IMR-90 (cell line): ENCODE measurements at regions not wholly inside any gene's neighbourhood (a gene's known extent, or its start where the extent isn't known, plus 50 kb on each side); places are given as distances from the start of the nearest gene placed in this dataset.
"Not testable (repeated sequence)": the region's sequence is repeated elsewhere in the genome, so short reads cannot be mapped to it uniquely, and the experiment has no call there.

ENCODE experiments used
- ATAC-seq: fragments of 200-7000 bp; cut with Tn5 transposase; 2 replicates; pipeline ENCODE4 v1.9.1; 2020; ENCODE audit warnings: low read depth, mild to moderate bottlenecking, moderate library complexity
- BruUV-seq: library from RNA; stranded (reverse); fragments of 400-500 nt; replicated peaks from 2 replicates; lab custom pipeline; 2021; lab: Mats Ljungman, UMichigan
- CTCF ChIA-PET: fragments of 300-600 bp; formaldehyde crosslinking; extraction: SDS; loops from one replicate; lab custom pipeline; 2021; ENCODE audit warnings: antibody characterized with exemption; lab: Yijun Ruan, JAX
- POLR2A ChIA-PET: fragments of 300-600 bp; sonication (Branson Sonifier 250); formaldehyde crosslinking; loops from one replicate; lab custom pipeline; 2022; ENCODE audit warnings: antibody characterized with exemption; ENCODE audit not compliant: unreplicated experiment; lab: Charles Lee
- DNase-seq: peaks from one replicate; pipeline ENCODE4 v3.0.0; 2013
- H2AFZ ChIP-seq: replicated peaks from 2 replicates; pipeline ENCODE3; 2013; ENCODE audit warnings: low read length, mild to moderate bottlenecking; ENCODE audit not compliant: poor library complexity
- H2AK5ac ChIP-seq: 2 replicates; pipeline ENCODE4 v1.6.1; 2013; ENCODE audit warnings: low read depth, low read length, inconsistent platforms
- H2AK9ac ChIP-seq: replicated peaks from 2 replicates; pipeline ENCODE3; 2013; ENCODE audit warnings: mild to moderate bottlenecking, low read depth, low read length, moderate library complexity; ENCODE audit not compliant: poor library complexity
- H2BK120ac ChIP-seq: 2 replicates; pipeline ENCODE4 v1.6.1; 2013; ENCODE audit warnings: low read depth, low read length, inconsistent platforms
- H2BK15ac ChIP-seq: 3 replicates; pipeline ENCODE4 v1.6.1; 2013; ENCODE audit warnings: low read depth, low read length, inconsistent platforms
- H2BK20ac ChIP-seq: 2 replicates; pipeline ENCODE4 v1.6.1; 2013; ENCODE audit warnings: low read depth, mild to moderate bottlenecking, inconsistent platforms, low read length, moderate library complexity
- H2BK5ac ChIP-seq: 2 replicates; pipeline ENCODE4 v1.6.1; 2013; ENCODE audit warnings: mild to moderate bottlenecking, low read depth, low read length, inconsistent platforms; ENCODE audit not compliant: poor library complexity, severe bottlenecking
- H3K14ac ChIP-seq: replicated peaks from 2 replicates; pipeline ENCODE4 v1.6.1; 2013; ENCODE audit warnings: low read depth, low read length, inconsistent platforms
- H3K18ac ChIP-seq: 2 replicates; pipeline ENCODE4 v1.6.1; 2013; ENCODE audit warnings: low read depth, low read length, control low read depth
- H3K23ac ChIP-seq: 2 replicates; pipeline ENCODE4 v1.6.1; 2013; ENCODE audit warnings: low read depth, low read length, inconsistent platforms
- H3K27ac ChIP-seq: 2 replicates; pipeline ENCODE4 v1.5.1; 2013; ENCODE audit warnings: mild to moderate bottlenecking, control low read depth, low read length; ENCODE audit not compliant: insufficient read depth
- H3K27me3 ChIP-seq: 2 replicates; pipeline ENCODE4 v1.6.1; 2013; ENCODE audit warnings: low read length; ENCODE audit not compliant: control insufficient read depth, insufficient read depth
- H3K36me3 ChIP-seq: 2 replicates; pipeline ENCODE4 v1.6.1; 2013; ENCODE audit warnings: low read length, mixed read lengths; ENCODE audit not compliant: control insufficient read depth, insufficient read depth
- H3K4ac ChIP-seq: 2 replicates; pipeline ENCODE4 v1.6.1; 2013; ENCODE audit warnings: low read depth, low read length, inconsistent platforms
- H3K4me1 ChIP-seq: 2 replicates; pipeline ENCODE4 v1.6.1; 2013; ENCODE audit warnings: low read length, mixed read lengths; ENCODE audit not compliant: control insufficient read depth, insufficient read depth
- H3K4me2 ChIP-seq: 2 replicates; pipeline ENCODE4 v1.6.1; 2013; ENCODE audit warnings: low read depth, mild to moderate bottlenecking, control low read depth, low read length, moderate library complexity
- H3K4me3 ChIP-seq: 2 replicates; pipeline ENCODE4 v1.5.1; 2013; ENCODE audit warnings: low read depth, mild to moderate bottlenecking, control low read depth, low read length, moderate library complexity; ENCODE audit not compliant: insufficient read depth
- H3K56ac ChIP-seq: 2 replicates; pipeline ENCODE4 v1.6.1; 2013; ENCODE audit warnings: low read length, inconsistent platforms; ENCODE audit not compliant: insufficient read depth; ENCODE audit errors: extremely low read depth
- H3K79me1 ChIP-seq, 2 experiments: 2 replicates each; pipeline ENCODE4 v1.6.1; 2013; ENCODE audit warnings: low read length in 2 of 2, inconsistent platforms in 1 of 2, low read depth in 1 of 2
- H3K9ac ChIP-seq: 2 replicates; pipeline ENCODE4 v1.6.1; 2013; ENCODE audit warnings: low read depth, low read length, control low read depth
- H3K9me1 ChIP-seq: 2 replicates; pipeline ENCODE4 v1.6.1; 2013; ENCODE audit warnings: low read length, inconsistent platforms; ENCODE audit not compliant: insufficient read depth
- H3K9me3 ChIP-seq: 2 replicates; pipeline ENCODE4 v1.6.1; 2013; ENCODE audit warnings: low read length; ENCODE audit not compliant: control insufficient read depth, insufficient read depth
- H4K20me1 ChIP-seq: 2 replicates; pipeline ENCODE4 v1.6.1; 2013; ENCODE audit warnings: low read length, inconsistent platforms; ENCODE audit not compliant: insufficient read depth
- H4K5ac ChIP-seq: 2 replicates; pipeline ENCODE4 v1.6.1; 2013; ENCODE audit warnings: mild to moderate bottlenecking, low read depth, low read length, control low read depth
- H4K8ac ChIP-seq, 2 experiments: 2 replicates each; pipeline ENCODE4 v1.6.1; 2013; ENCODE audit warnings: low read depth in 2 of 2, low read length in 2 of 2, control low read depth in 1 of 2, inconsistent platforms in 1 of 2
- H4K91ac ChIP-seq: 2 replicates; pipeline ENCODE4 v1.6.1; 2013; ENCODE audit warnings: low read depth, low read length, inconsistent platforms; ENCODE audit not compliant: insufficient read depth
- WGBS, 2 experiments: methylation state at CpG; one replicate each; pipeline versions ENCODE4 v1.1.5 to v1.1.7; 2013; ENCODE audit warnings: missing lambda C conversion rate in 2 of 2; ENCODE audit not compliant: insufficient read length in 1 of 2; ENCODE audit errors: extremely low coverage in 2 of 2; 5-methylcytosine and 5-hydroxymethylcytosine counted together
- dilution Hi-C: fragments of 300-500 bp; cut with HindIII; formaldehyde crosslinking; loops from one replicate; pipeline ENCODE4 v1.14.3; 2018; ENCODE audit warnings: low sequenced_read_pairs; ENCODE audit not compliant: unreplicated experiment
- in situ Hi-C: fragments of 300-500 bp; cut with MboI; formaldehyde crosslinking; loops from 3 replicates; pipeline ENCODE4 v1.14.3; 2019; ENCODE audit warnings: low sequenced_read_pairs, inconsistent platforms, mixed read lengths
- intact Hi-C: fragments of 100-400 bp; cut with micrococcal nuclease; formaldehyde crosslinking; loops from 2 replicates; pipeline ENCODE4 v1.10.0; 2022

GRCh38 chr15:98106615-98107194 lies 146.2 kb downstream of the ARRDC4 start:
- H3K4me1 ChIP-seq, H3K4me3 ChIP-seq, H2BK5ac ChIP-seq, dilution Hi-C loops, H4K5ac ChIP-seq, H2BK120ac ChIP-seq, H3K9me1 ChIP-seq, H2AK9ac ChIP-seq, H3K4ac ChIP-seq, H3K79me1 ChIP-seq, H2BK20ac ChIP-seq, ATAC-seq, H3K27me3 ChIP-seq, H3K36me3 ChIP-seq, BruUV-seq, H3K56ac ChIP-seq, POLR2A ChIA-PET, H3K4me2 ChIP-seq, H4K91ac ChIP-seq, DNase-seq, in situ Hi-C loops, H2AK5ac ChIP-seq, H3K27ac ChIP-seq, H3K18ac ChIP-seq, H3K9ac ChIP-seq, H4K20me1 ChIP-seq, H2AFZ ChIP-seq, H4K8ac ChIP-seq, CTCF ChIA-PET, H3K14ac ChIP-seq, intact Hi-C loops, H3K23ac ChIP-seq, H2BK15ac ChIP-seq: not testable (repeated sequence)
- peaks cover 29% of the 10 kb centered on the region for H3K9me3 ChIP-seq
- WGBS, 2 experiments = no CpG with 5 or more reads among the region's 10 CpGs
